Activated CD4-positive, alpha-beta T cell treated with anti-CD3 and anti-CD28 coated beads for 48 hours (primary cell): ENCODE measurements at regions not wholly inside any gene's neighbourhood (a gene's known extent, or its start where the extent isn't known, plus 50 kb on each side); places are given as distances from the start of the nearest gene placed in this dataset.

Experiments
- DNase-seq: peaks from one replicate; pipeline ENCODE4 v3.0.0-alpha.2; 2020

DNA sequence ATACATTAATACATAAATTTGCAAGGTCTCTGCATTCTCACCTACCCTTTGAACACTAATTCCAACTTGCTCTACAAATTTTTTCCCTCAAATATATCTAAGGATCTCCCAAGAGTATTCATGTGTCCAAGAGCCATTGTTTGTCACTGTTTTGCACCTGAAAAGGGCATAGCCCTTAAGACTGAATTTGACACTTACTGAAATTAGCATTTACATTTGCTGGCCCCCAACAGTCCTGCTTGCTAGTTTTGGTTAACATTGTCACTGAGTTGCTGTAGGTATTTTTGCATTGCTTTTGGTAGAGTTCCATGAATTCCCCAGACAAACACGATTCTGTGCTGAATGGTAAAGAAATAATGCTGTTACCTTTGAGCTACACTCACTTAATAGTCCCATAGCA is 57.3 kb downstream of the KCNA4 start:
- no peak for DNase-seq

GRCh38 chr11:29957431-29957830 is 59.4 kb downstream of the KCNA4 start:
- no peak for DNase-seq

DNA sequence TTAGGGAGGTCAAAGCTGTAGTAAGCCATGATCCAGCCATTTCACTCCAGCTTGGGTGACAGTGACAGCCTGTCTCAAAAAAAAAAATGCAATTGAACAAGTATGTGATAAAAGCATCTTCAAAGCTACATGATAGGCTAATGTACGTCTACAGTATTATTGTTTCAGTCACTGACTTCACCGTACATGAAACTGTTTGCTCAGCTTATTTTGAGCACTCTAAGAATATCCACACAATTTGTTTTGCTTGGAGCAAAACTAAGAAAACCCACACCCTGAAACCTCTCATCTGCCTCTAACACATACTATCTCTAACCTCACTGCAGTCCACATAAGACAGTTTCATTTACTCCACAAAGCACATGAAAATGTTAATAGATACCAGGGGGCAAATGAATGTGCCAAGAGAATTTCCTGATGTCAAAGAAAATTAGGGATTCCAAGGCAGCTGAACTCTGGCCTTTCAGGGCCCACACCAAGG is 60.7 kb downstream of the KCNA4 start:
- no peak for DNase-seq

DNA sequence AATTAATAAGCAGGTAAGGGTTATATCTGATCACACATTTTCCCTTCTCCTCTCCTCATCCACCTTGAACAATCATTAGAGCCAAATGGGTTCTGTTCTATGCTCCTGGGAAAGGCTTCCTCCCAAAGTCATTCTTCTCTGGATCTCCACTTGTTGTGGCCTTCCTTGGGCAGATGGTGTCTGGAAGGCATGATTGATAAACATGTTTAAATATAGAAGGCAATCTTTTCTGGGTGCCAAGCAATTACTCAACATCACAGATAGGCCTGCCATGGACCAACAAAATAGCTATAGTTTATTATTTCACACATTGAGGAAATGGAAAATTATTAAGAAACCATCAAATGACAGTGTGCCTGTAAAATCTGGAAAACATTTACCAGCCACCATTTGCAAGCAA is 73.5 kb downstream of the KCNA4 start:
- DNase-seq = no peak

DNA sequence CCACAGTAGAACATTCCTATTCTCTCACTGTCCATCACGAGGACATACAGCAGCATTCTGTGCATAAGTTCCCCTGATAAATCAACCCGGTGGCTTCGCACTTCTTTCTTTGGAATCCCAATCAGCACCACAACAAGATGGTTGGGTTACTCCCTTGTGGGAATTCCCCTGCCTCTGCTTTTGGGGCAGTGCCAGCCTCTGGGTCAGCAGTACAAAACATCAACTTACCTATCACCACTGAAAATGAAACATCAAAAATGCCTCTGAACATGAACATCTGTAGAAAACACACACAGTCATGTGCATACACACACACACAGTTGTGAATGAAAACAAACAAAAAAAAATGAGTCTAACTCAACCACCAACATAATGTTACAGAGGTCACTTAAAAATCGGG is 79.3 kb downstream of the KCNA4 start:
- no peak for DNase-seq

GRCh38 chr11:29934115-29934638 is 82.7 kb downstream of the KCNA4 start:
- no peak for DNase-seq

GRCh38 chr11:29916040-29916439 is 100.8 kb downstream of the KCNA4 start:
- DNase-seq = no peak

DNA sequence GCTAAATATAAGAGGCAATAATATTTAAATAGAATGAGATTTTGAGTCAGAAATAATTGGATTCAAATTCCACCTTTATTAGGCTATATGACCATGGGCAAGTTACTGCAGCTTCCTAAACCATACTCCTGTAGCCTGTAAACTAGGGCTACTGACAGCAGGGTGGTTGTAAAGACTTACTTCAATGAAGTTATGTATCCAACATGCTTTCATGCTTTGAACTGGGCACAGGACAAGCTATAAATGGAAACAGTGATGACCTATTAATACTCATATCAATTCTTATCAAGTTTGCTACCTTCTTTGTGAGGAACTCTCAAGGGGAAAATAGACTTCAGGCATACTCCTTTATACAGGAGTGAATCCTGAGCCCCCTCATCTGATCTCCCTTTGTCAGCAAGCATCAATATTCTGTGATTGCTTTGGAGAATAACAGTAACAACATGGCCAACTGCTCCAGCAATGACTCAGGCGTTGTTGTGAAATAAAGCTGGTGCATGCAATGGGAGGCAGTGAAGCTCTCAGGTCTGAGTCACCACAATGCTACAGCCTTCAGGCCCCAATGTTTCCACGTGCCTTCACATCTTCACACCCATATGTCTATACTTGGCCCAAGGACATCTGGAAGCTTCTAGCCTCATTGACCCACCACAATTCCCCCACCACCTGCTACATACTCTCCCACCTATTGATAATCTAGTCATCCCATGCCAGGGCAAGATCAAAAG is 102.5 kb downstream of the KCNA4 start:
- no peak for DNase-seq

GRCh38 chr11:29913352-29913751 is 103.5 kb downstream of the KCNA4 start:
- no peak for DNase-seq

- no peak for DNase-seq
These were observed 116.4 kb downstream of the KCNA4 start for GRCh38 chr11:29900382-29900781.

DNA sequence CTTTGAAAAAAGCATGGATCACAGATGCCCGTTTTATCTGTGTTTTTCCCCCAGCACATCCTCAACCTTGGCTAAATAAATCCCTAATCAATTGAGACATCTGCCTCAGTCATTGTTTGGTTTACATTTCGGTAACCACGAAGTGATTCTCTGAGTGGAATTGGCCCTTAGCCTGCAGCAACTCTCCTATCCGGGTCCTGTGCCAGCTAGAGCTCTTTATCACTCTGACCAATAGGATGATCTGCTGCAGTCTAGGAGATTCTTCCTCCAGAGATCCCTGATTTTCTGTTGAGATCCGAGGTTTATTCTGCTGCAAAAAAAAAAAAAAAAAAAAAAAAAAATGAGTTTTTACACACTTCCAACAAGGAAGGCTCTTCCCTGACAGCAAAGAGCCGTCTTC is 137.3 kb downstream of the KCNA4 start:
- no peak for DNase-seq

GRCh38 chr11:29876192-29876591 is 140.6 kb downstream of the KCNA4 start:
- DNase-seq = no peak

GRCh38 chr11:29847219-29847618 is 169.6 kb downstream of the KCNA4 start:
- DNase-seq = no peak

GRCh38 chr11:29844701-29845379 is 172.0 kb downstream of the KCNA4 start:
- DNase-seq = no peak

GRCh38 chr11:29844031-29844430 is 172.8 kb downstream of the KCNA4 start:
- no peak for DNase-seq

GRCh38 chr11:29842061-29842460 is 174.8 kb downstream of the KCNA4 start:
- DNase-seq = no peak

DNA sequence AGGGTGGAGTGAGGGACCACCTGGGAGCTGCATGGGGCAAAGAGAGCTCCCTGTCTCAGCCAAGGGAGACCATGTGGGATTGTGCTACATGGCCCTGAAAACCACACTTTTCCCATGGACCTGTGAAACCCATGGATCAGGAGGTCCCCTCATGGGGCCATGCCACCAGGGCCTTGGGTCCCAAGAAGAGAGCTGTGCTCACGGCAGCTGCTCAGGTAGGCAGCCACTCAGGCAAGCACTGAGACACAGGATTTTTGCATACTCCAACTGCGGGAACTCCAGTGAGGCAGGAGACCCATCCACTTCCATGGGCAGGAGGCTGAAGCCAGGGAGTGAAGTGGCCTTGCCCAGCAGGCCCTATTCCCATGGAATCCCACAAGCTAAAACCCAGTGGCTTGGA is 190.0 kb downstream of the KCNA4 start:
- DNase-seq = no peak

DNA sequence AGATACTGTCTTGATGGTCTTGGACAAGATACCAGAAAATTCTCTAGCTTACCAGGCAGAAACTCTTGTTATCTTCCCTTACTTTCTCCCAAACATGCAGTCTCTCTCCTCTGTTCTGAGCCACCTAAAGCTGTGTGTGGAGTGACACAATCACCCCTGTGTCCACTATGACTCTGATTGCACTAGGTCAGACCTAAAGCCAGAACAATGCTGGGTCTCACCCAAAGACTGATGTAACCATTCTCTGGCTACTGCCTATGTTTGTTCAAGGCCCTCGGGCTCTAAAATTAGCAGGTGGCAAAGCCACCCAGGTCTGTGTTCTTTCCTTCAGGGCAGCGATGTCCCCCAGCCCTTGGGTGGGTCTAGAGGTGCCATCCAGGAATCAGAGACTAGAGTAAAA is 200.5 kb downstream of the KCNA4 start:
- DNase-seq = no peak

DNA sequence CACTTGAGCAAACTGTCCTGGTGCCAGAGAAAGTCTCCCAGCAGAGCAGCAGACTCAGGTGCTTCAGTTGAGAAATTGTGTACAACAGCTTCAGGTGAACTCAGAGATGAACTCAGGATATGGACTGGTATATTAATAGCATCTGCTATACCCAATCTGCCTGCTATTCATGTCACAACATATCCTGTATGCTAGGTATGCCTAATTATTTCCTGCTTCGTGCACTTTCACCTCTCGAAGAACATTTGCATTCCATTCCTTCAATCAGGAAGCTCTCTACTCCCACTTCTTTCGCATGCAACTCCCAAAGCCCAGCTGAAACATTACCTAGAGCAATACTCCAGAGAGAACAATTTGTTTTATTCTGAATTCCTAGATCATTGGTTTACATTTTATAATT is 207.7 kb downstream of the KCNA4 start:
- no peak for DNase-seq

GRCh38 chr11:29802522-29802921 is 214.3 kb downstream of the KCNA4 start:
- no peak for DNase-seq

GRCh38 chr11:29801561-29801960 is 215.3 kb downstream of the KCNA4 start:
- no peak for DNase-seq

DNA sequence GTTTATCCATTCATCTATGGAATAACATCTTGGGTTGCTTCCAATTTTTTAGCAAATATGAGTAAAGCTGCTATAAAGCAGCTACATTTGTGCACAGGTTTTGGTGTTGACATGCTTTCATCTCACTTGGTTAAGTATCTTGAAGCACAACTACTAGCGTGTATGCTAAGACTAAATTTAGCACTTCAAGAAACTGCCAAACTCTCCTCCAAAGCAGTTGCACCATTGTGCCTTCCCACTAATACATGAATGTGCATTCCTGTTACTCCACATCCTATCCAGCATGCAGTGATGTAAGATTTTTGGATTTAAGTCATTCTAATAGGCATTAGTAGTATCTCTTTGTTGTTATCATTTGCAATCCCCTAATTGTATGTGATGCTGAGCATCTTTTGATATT is 230.7 kb downstream of the KCNA4 start:
- DNase-seq = no peak

DNA sequence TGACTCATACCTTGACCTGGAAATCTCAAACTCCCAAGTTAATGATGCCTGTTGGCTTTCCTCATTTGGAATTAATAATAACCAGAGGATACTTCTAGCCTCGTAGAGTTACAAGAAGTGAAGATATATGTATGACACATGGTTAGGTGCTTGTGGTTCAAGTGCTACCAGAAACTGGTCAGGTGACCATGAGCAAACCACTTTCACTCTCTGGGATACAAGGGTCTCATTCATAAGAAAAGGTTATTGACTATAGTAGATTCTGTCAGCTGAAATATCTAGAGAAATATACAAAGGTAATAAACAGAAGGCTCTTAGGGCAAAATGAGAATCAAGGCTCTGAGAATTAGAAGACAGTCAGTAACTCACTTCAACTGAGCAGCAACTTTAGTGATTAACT is 233.3 kb downstream of the KCNA4 start:
- no peak for DNase-seq

DNA sequence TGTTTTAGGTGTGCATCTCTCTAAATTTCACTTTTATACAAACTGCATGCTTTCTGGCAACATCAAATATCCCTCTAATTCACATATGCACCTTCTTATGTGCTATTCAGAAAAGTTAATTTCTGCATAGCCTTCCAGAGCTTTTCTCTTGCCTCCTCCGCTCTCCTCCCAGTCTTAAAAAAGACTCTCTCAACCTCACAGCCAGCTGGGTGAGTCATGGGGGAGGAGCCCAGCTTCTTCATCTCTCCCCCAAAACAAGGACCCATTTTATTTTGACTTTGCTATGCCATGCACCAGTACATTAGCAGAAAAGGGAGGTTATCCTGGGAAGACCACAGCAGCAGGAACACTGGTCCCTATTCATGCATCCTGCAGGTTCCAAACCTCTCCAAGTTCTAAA is 234.4 kb downstream of the KCNA4 start:
- no peak for DNase-seq

GRCh38 chr11:29781268-29781667 is 235.6 kb downstream of the KCNA4 start:
- DNase-seq = no peak
